SK-N-SH (cell line): ENCODE measurements at regions not wholly inside any gene's neighbourhood (a gene's known extent, or its start where the extent isn't known, plus 50 kb on each side); places are given as distances from the start of the nearest gene placed in this dataset.
A peak's percentile ranks its signal among the peaks of the same experiment; 100 is the strongest.

Source experiments
- CTCF ChIA-PET: fragments of 300-600, 350-600 bp; formaldehyde crosslinking; extraction: SDS; loops from one replicate; lab custom pipeline; 2021; lab: Yijun Ruan, JAX
- POLR2A ChIA-PET: fragments of 350-600 bp; sonication (Branson Sonifier 250); formaldehyde crosslinking; extraction: SDS; loops from one replicate; lab custom pipeline; 2020; ENCODE audit warnings: antibody characterized with exemption, inconsistent platforms; lab: Yijun Ruan, JAX
- DNase-seq: peaks from one replicate; pipeline ENCODE4 v3.0.0; 2012
- H2AFZ ChIP-seq: fragments of 200-600 bp; sonication (generic); 2 replicates; pipeline ENCODE4 v1.8.1; 2016; ENCODE audit warnings: antibody characterized with exemption, mild to moderate bottlenecking, low read depth
- H3F3A ChIP-seq: fragments of 200-600 bp; sonication (generic); replicated peaks from 2 replicates; pipeline ENCODE3; 2016; ENCODE audit warnings: antibody characterized with exemption, mild to moderate bottlenecking; ENCODE audit not compliant: insufficient read depth
- H3K27ac ChIP-seq, 2 experiments: fragments of 200-500 bp in 1 of 2; fragments of 200-600 bp in 1 of 2; sonication (Bioruptor generic) in 1 of 2; sonication (generic), shearing (Covaris generic) in 1 of 2; 2 replicates each; pipeline versions ENCODE4 v1.5.1 to v1.6.1; 2014 to 2016; ENCODE audit warnings: low read depth in 2 of 2, inconsistent platforms in 1 of 2, low read length in 1 of 2, mild to moderate bottlenecking in 1 of 2, mixed read lengths in 1 of 2
- H3K27me3 ChIP-seq: fragments of 200-600 bp; sonication (generic), shearing (Covaris generic); 2 replicates; pipeline ENCODE4 v1.6.1; 2016; ENCODE audit warnings: mixed run types; ENCODE audit not compliant: insufficient read depth
- H3K36me3 ChIP-seq, 2 experiments: fragments of 200-500 bp in 1 of 2; fragments of 200-600 bp in 1 of 2; sonication (Bioruptor generic) in 1 of 2; sonication (generic) in 1 of 2; replicated peaks in 1 of 2; 2 replicates each; pipeline versions ENCODE3 to v1.5.1; 2014 to 2016; ENCODE audit warnings: low read length in 1 of 2, mild to moderate bottlenecking in 1 of 2; ENCODE audit not compliant: insufficient read depth in 2 of 2, control insufficient read depth in 1 of 2
- H3K4me1 ChIP-seq, 2 experiments: fragments of 200-500 bp in 1 of 2; fragments of 200-600 bp in 1 of 2; sonication (Bioruptor generic) in 1 of 2; sonication (generic), shearing (Covaris generic) in 1 of 2; 2 replicates each; pipeline versions ENCODE4 v1.5.1 to v1.6.1; 2014 to 2016; ENCODE audit warnings: low read depth in 1 of 2, low read length in 1 of 2, mixed run types in 1 of 2; ENCODE audit not compliant: insufficient read depth in 2 of 2, control insufficient read depth in 1 of 2
- H3K4me2 ChIP-seq: fragments of 200-600 bp; sonication (generic), shearing (Covaris generic); 2 replicates; pipeline ENCODE4 v1.6.1; 2017; ENCODE audit warnings: mixed run types
- H3K4me3 ChIP-seq, 2 experiments: fragments of 200-500 bp in 1 of 2; fragments of 200-600 bp in 1 of 2; sonication (Bioruptor generic) in 1 of 2; sonication (generic), shearing (Covaris generic) in 1 of 2; 2 replicates each; pipeline versions ENCODE4 v1.5.1 to v1.8.1; 2014 to 2016; ENCODE audit warnings: low read depth in 2 of 2, inconsistent platforms in 1 of 2, low read length in 1 of 2, mild to moderate bottlenecking in 1 of 2, mixed read lengths in 1 of 2, moderate library complexity in 1 of 2
- H3K79me2 ChIP-seq: fragments of 200-600 bp; sonication (generic); 2 replicates; pipeline ENCODE4 v1.8.1; 2017; ENCODE audit warnings: mild to moderate bottlenecking; ENCODE audit not compliant: insufficient read depth
- H3K9ac ChIP-seq: fragments of 200-600 bp; sonication (generic); 2 replicates; pipeline ENCODE4 v1.6.1; 2017; ENCODE audit warnings: mixed run types
- H3K9me2 ChIP-seq: fragments of 200-600 bp; sonication (generic); 2 replicates; pipeline ENCODE4 v1.6.1; 2017; ENCODE audit warnings: mixed run types
- H3K9me3 ChIP-seq: fragments of 200-600 bp; sonication (generic); 2 replicates; pipeline ENCODE4 v1.6.1; 2017; ENCODE audit warnings: mixed run types, mild to moderate bottlenecking, moderate library complexity
- H4K20me1 ChIP-seq: fragments of 200-600 bp; sonication (generic); 2 replicates; pipeline ENCODE4 v1.6.1; 2017; ENCODE audit warnings: mild to moderate bottlenecking, mixed run types; ENCODE audit not compliant: insufficient read depth
- ELF1 ChIP-seq: IDR thresholded peaks from 2 replicates; pipeline ENCODE4 v1.4.0; 2012
- EZH2phosphoT487 ChIP-seq: fragments of 200-600 bp; sonication (generic); IDR thresholded peaks from 2 replicates; pipeline ENCODE4 v1.6.1; 2017; ENCODE audit warnings: low read depth, mixed run types, mild to moderate bottlenecking, antibody characterized with exemption, moderate library complexity, borderline replicate concordance
- FOXJ3 ChIP-seq: sonication (generic); formaldehyde crosslinking; IDR thresholded peaks from 2 replicates; pipeline ENCODE4 v1.5.1; 2020; ENCODE audit warnings: mild to moderate bottlenecking, missing genetic modification reagents
- GABPA ChIP-seq: IDR thresholded peaks from 2 replicates; pipeline ENCODE4 v1.4.0; 2012; ENCODE audit warnings: low read depth, mild to moderate bottlenecking
- GATA2 ChIP-seq: sonication (generic); formaldehyde crosslinking; IDR thresholded peaks from 2 replicates; pipeline ENCODE4 v1.5.0; 2020; ENCODE audit warnings: mild to moderate bottlenecking, missing genetic modification reagents
- IRF3 ChIP-seq: fragments of 150-350 bp; IDR thresholded peaks from 2 replicates; pipeline ENCODE4 v1.6.1; 2016; ENCODE audit warnings: mild to moderate bottlenecking, low read depth, low read length
- MXI1 ChIP-seq: IDR thresholded peaks from 2 replicates; pipeline ENCODE4 v1.6.1; 2012; ENCODE audit warnings: mild to moderate bottlenecking, low read depth, low read length, improper control_type of control experiment
- NRF1 ChIP-seq: IDR thresholded peaks from 2 replicates; pipeline ENCODE4 v1.6.1; 2012; ENCODE audit warnings: low read depth, mild to moderate bottlenecking, low read length
- RAD21 ChIP-seq: IDR thresholded peaks from 2 replicates; pipeline ENCODE4 v1.6.1; 2012; ENCODE audit warnings: mild to moderate bottlenecking, low read length
- RCOR1 ChIP-seq: fragments of 150-350 bp; IDR thresholded peaks from 2 replicates; pipeline ENCODE4 v1.6.1; 2017; ENCODE audit warnings: antibody characterized with exemption, low read length
- RFX5 ChIP-seq: IDR thresholded peaks from 2 replicates; pipeline ENCODE4 v1.6.1; 2012; ENCODE audit warnings: mild to moderate bottlenecking, improper control_type of control experiment, low read length
- SMC3 ChIP-seq: IDR thresholded peaks from 2 replicates; pipeline ENCODE4 v1.6.1; 2012; ENCODE audit warnings: low read depth, low read length, improper control_type of control experiment
- TEAD4 ChIP-seq: IDR thresholded peaks from 2 replicates; pipeline ENCODE4 v1.4.0; 2012; ENCODE audit warnings: mild to moderate bottlenecking, borderline replicate concordance; ENCODE audit not compliant: insufficient read depth
- USF1 ChIP-seq: IDR thresholded peaks from 2 replicates; pipeline ENCODE4 v1.4.0; 2012; ENCODE audit warnings: low read depth, borderline replicate concordance
- USF2 ChIP-seq: fragments of 150-350 bp; IDR thresholded peaks from 2 replicates; pipeline ENCODE4 v1.6.1; 2017; ENCODE audit warnings: antibody characterized with exemption, low read length, low read depth, borderline replicate concordance
- WGBS: methylation state at CpG from one replicate; pipeline ENCODE4 v1.1.6; 2017; ENCODE audit warnings: low lambda C conversion rate; 5-methylcytosine and 5-hydroxymethylcytosine counted together

GRCh38 chr12:91355150-91356006, 172.8 kb upstream of the DCN start (continued):
- TF ChIP-seq SMC3 (peak; percentile 99), MXI1 (no peak), FOXJ3 (CRISPR knock-in tag) (no peak), GABPA (no peak), NRF1 (0 out of 2 replicates have a peak, but pooled peaks have one; percentile 24), GATA2 (CRISPR knock-in tag) (no peak), RCOR1 (no peak), RAD21 (peak; percentile 98), TEAD4 (no peak), USF1 (no peak), RFX5 (no peak)

GRCh38 chr12:91353266-91353665, 170.6 kb upstream of the DCN start:
- no peak for DNase-seq
- Histone ChIP-seq H2AFZ (no peak overlapping the region), H3F3A (no peaks in the 10 kb centered on the region), H3K9ac (no peak overlapping the region), H3K4me3 (no peak overlapping the region), H3K9me3 (no peaks in the 10 kb centered on the region), H4K20me1 (no peaks in the 10 kb centered on the region), H3K36me3 (no peaks in the 10 kb centered on the region), H3K27ac (no peak overlapping the region), H3K4me2 (no peak overlapping the region), H3K9me2 (no peaks in the 10 kb centered on the region), H3K27me3 (no peaks in the 10 kb centered on the region), H3K4me1 (no peaks in the 10 kb centered on the region), H3K79me2 (no peaks in the 10 kb centered on the region)
- 92% methylated on average over 1 of the region's 1 CpG for whole genome bisulfite sequencing
- POLR2A ChIA-PET, result no interaction called here
- CTCF ChIA-PET, result interaction anchor here (0.8 to 4.6 kb wide), 8 partner anchors 14 to 408 kb away, joined by 3 to 61 read pairs (median 6); no protein-coding TSS in a partner anchor
- TF ChIP-seq ELF1 (no peak), IRF3 (no peak), USF2 (no peak), EZH2phosphoT487 (no peak)
